GM12873 (cell line): ENCODE measurements at regions not wholly inside any gene's neighbourhood (a gene's known extent, or its start where the extent isn't known, plus 50 kb on each side); places are given as distances from the start of the nearest gene placed in this dataset.

Experiments
- CTCF ChIP-seq: IDR thresholded peaks from 2 replicates; pipeline ENCODE4 v1.5.1; 2012; ENCODE audit warnings: low read depth, mild to moderate bottlenecking, moderate library complexity, low read length, control low read depth; ENCODE audit not compliant: insufficient read depth; ENCODE audit errors: missing control alignments

GRCh38 chr2:146990311-146991054 lies 854.3 kb upstream of the ACVR2A start:
- TF ChIP-seq CTCF: no peak

- no peak for TF ChIP-seq CTCF
Measured at GRCh38 chr2:146989741-146990140, 855.1 kb upstream of the ACVR2A start.

- no peak for TF ChIP-seq CTCF
Measured at GRCh38 chr2:146987996-146988395, 856.8 kb upstream of the ACVR2A start.

GRCh38 chr2:146986161-146986560 lies 858.7 kb upstream of the ACVR2A start:
- TF ChIP-seq CTCF: no peak

GRCh38 chr2:146985753-146986152 lies 859.1 kb upstream of the ACVR2A start:
- TF ChIP-seq CTCF: no peak

GRCh38 chr2:146984014-146984413 lies 860.8 kb upstream of the ACVR2A start:
- no peak for TF ChIP-seq CTCF

- TF ChIP-seq CTCF: no peak
Measured at GRCh38 chr2:146982393-146982846, 862.4 kb upstream of the ACVR2A start.
